ENCODE measurements at regions not wholly inside any gene's neighbourhood (a gene's known extent, or its start where the extent isn't known, plus 50 kb on each side); places are given as distances from the start of the nearest gene placed in this dataset.

- DNase-seq (ENCODE audit: low spot score), result no peak
Measured at GRCh38 chr2:29974086-29974485, 52.7 kb upstream of the ALK start.

- DNase-seq (ENCODE audit: low spot score), result no peak
Measured at GRCh38 chr2:29977284-29977683, 55.9 kb upstream of the ALK start.

GRCh38 chr2:29981402-29981801 is 60.0 kb upstream of the ALK start:
- DNase-seq (ENCODE audit: low spot score), result no peak

DNA sequence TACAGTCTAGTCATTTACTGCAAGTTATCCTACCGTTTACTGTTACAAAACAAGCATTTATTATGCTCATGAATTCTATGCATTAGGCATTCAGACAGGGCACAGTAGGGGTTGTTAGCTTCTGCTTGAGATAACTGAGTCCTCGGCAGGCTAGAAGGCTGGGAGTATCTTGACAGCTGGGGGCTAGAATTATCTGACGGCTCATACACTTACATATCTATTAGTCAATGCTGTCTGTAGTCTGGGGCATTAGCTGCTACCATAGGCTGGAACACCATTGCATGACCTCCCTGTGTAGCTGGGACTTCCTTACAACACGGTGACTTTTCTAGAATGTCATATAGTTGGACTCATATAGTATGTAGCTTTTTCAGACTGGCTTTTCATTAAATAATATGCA is 61.9 kb upstream of the ALK start:
- no peak for DNase-seq (ENCODE audit: low spot score)

DNA sequence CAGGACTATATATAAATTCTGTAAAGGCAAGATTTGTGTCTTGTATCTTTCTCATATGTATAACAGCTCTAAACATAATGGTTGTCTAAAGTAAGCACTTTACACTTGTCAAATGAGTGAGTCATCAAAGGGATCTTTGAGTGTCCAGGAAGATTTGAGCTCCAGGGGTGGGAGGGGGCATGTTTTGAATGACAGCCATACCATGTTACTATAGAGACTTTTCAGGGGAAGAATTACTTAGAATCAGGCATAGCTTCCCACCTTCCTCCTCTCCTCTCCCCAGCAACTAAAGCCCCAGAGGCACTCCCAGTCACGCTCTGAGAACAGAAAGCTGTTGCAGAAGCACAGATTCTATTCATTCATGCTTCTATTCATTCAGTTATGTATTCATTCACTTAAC is 65.8 kb upstream of the ALK start:
- no peak for DNase-seq (ENCODE audit: low spot score)

DNA sequence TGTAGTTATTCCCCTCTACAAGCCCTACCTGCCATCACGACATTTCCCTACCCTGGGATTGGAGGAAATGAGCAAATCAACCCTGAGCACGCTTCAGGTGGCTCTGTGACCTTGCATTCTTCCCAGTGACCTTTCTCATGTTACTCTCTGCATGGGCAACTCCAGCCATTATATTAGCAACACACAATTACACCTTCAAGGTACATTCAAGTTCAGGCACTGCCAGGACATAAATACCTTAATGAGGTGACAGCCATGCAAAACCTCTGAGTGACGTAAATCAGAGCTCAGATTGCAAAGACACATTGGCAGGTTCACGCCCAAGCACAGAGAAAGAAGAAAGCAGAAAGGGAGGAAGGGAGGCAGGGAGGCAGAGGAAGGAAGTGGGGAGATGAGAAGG is 68.7 kb upstream of the ALK start:
- DNase-seq (ENCODE audit: low spot score), result no peak

- no peak for DNase-seq (ENCODE audit: low spot score)
Measured at GRCh38 chr2:29991086-29991485, 69.7 kb upstream of the ALK start.

DNA sequence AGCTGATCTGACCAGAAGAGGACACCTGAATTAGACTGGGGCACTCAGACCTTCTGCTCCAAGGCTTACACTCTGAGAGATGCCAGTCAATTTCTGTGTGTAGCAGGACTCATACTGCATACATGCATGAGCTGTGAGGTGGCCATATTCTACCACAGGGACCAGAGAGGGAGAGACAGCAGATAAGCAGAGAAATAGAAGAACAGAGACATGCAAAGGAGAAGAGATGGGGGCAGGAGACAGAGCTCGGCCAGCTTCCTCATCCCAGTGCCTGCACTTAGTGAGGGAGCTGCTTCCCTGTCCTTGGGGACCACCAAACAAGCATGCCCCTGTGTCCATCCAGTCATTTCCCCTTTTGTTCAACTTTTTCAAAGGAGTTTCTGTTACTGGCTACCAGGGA is 73.9 kb upstream of the ALK start:
- DNase-seq (ENCODE audit: low spot score), result no peak

DNA sequence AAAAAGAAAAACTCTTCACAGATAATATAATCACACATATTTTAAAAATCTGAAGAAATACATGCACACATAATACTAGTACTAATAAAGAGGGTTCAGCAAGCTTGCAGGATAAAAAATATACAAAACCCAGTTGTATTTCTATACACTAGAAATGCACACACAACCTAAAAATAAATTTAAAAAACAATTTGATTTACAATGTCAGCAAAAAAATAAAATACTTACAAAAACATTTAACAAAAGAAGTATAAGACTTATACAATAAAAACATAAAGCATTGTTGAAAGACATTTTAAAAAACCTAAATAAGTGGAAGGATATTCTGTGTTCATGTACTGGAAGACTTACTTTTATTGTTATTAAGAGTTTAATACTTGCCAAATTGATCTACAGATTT is 81.7 kb upstream of the ALK start:
- DNase-seq (ENCODE audit: low spot score), result no peak

DNA sequence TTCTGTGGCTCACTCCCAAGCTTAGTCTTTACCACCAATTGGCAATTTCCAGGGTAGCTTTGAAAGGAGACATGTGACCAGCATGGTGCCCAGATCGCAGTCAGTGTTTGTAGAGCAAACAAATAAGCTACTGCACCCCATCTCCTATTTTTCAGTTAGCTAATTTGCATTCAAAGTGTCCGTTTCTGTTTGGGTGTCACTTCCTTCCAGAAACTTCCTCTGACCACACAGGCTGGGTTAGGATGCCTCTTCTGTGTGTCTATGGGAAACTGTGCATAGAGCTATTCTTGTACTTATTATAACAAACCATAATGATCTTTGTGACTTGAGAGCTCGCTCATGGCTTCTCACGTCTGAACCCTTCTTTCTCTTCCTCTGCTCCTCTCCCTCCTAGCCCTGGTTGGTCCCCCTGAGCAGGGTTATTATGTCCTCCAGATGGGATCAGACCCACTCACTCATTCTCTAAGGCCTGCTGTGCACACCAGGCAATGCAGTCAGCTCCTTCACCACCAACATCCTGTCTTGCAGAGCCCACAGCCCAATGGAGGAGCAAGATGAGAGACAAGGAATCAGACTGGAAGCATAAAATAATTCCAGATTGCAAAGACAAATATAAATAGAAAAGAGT is 101.2 kb upstream of the ALK start:
- DNase-seq (ENCODE audit: low spot score), result no peak

- DNase-seq (ENCODE audit: low spot score), result no peak
Measured at GRCh38 chr2:30024281-30024680, 102.9 kb upstream of the ALK start.

DNA sequence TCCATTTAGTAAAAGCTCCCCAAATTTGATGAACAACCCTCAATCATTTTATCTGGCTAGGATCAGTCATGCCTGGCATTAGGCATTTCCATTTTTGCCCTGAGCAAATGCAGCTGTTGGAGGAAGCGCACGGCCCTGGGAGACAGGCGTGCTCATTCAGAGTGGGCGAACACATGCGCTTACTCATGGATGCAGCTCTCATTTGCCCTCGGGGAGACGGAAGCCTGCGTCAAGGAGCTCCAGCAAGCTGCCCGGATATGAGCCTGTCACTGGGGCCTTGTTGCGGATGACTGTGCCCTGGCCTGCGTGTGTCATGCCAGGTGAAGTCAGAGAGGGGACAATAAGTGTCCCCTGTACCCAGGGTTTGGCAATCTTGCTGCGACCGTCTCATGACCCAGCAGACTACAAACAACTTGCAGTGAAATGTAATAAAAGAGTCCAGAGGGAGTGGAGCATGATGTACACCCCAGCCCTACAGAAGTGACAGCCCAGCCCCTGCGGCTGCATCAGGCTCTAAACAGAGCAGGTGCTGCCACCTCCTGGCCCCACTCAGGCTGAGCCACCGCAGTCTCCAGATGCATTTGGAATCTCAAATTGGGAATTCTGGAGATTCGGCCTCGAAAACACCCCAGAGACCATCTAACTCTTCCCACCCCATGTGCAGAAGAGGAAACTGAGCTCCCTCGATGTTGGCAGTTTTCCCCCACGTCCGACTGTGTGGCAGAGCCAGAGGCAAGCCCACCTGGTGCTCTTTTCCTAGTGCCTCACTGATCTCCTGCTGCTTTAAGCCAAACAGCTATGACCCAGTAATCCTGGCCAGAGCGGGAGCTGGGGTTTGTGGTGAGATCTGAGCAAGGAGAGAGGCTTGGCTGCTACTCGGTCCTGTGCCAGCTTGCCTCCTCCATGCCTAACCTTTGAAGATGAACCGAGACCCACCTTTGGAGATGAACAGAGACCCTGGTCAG is 105.0 kb upstream of the ALK start:
- DNase-seq (ENCODE audit: low spot score), result no peak

DNA sequence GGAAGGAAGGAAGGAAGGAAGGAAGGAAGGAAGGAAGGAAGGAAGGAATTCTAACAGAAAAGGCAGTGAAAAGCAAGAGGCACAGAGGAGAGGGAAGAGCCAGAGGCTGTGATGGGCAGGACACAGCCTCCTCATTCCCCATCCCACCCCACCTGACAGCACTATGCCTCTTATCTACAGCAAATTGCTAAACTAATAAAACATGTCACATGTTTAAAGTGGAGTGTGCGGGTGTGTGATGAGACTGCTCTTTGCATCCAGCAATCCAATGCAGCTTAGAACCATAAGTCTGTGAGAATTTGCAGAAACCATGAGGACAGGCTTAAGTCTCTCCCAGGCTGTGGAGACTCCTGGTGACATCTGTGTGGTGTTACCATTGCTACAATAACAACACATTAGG is 108.4 kb upstream of the ALK start:
- DNase-seq (ENCODE audit: low spot score), result no peak

- DNase-seq (ENCODE audit: low spot score), result no peak
Measured at GRCh38 chr2:30030361-30030760, 109.0 kb upstream of the ALK start.

DNA sequence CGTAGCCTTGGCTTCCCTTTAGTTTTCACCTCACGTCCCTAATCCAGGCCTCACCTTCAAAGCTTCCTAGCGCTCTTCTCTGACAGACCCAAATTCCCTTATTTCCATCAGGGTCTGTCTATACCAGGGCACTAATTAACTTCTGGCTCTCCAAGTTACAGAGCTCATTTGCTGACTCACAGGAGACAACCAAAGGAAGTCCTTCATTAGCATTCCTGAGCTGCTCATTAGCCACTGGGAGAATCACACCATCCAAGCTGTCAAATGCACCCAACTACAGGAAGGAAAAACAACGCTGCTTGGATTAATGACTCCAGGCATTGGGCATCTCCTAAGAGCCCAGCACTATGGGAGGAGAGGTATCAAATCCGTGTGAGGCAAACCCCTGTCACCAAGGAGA is 109.8 kb upstream of the ALK start:
- no peak for DNase-seq (ENCODE audit: low spot score)

DNA sequence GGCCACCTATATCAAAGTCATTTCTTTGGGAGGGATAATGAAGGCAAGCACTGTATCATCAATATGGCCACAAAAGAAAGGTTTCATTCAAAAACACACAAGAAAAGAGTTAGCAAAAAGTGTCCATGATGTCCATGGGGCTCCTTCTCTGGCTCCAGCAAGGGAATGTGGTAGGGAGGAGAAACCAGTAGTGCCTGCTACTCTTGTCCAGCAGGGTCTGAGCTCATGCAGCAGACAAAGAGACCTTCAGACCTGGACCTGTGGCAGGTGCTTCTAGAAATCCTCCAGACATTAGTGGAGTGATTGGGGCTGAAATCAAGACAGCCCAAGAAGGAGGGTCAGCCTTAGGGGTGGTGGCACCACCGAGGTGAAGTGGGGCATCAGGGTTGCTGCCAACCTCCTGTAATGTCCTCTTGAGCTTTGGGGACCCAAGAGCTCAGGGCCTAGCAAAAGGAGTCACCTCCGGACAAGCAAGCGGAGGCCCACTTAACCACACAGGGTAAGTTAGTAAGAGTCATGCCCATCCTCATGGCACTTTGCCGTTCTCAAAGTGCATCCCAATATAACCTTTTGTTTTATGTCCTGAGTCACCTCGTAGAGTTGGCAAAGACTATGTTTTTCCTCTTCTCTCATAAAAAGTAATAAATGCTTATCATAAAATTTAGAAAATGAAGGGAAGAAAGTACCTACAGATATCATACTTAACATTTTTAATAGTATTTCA is 112.6 kb upstream of the YPEL5 start:
- no peak for DNase-seq (ENCODE audit: low spot score)

DNA sequence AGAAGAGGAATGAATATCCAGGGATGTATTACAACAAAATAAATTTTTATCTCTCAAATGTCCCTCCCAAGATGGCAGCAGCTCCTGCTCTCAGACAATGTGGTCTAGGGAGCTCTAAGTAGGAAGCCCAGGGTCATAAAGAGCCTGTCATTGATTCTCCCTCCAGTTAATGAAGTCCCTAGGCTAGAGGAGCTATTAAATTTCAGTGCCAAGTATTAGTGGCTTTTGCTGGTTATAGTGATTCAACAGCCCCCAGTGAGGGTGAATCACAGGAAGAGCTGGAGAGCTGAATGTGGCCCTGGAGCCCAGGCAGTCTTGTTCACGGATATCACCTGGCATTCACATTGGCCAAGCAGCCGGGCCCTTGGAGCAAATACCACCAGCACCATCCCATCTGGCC is 109.8 kb upstream of the YPEL5 start:
- DNase-seq (ENCODE audit: low spot score), result no peak

- DNase-seq (ENCODE audit: low spot score), result no peak
Measured at GRCh38 chr2:30038419-30038818, 108.4 kb upstream of the YPEL5 start.

DNA sequence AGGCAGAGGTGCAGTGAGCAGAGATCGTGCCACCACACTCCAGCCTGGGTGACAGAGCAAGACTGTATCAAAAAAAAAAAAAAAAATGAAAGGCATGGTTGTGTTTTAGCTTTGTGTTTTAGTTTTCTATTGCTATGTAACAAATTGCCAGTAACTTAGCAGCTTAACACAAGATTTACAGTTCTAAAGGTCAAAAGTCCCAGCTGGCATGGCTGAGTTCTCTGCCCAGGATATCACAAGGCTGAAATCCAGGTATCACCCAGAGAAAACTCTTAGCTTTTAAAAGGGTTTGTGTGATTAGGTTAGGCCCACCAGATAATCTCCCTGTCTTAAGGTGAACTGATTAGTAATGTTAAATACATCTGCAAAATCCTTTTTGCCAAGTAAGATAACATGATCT is 107.7 kb upstream of the YPEL5 start:
- no peak for DNase-seq (ENCODE audit: low spot score)

DNA sequence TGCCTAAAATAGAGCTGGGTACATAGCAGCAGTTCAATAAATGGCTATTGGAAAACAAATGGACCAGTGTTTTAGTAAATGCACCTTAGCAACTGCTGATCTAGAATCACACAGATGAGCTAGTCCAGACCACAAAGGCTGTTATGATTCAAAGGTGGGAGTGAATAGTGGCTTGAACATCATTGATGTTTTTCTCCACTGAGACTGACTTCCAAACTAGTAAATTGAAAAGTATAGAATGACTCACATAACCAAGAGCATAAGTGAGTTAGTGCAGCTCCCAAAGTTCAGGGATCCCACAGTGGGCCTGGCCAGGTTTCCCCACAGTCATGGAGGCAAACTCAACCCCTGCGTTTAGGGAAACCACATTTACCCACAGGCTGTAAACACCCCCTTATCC is 106.7 kb upstream of the YPEL5 start:
- DNase-seq (ENCODE audit: low spot score), result no peak

DNA sequence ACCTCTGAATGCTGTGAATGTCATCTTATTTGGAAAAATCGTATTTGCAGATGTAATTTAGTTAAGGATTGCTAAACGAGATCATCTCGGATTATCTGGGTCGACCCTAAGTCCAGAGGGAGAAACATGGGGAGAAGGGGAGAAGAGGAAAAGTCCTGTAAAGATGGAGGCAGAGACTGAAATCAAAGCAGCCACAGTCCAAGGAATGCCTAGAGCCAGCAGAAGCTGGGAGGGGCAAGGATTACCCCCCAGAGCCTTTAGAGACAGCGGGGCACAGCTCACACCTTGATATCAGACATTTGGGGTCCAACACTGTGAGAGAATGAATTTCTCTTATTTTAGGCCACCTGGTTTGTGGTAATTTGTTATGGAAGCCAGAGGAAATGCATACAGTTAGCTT is 104.9 kb upstream of the YPEL5 start:
- DNase-seq (ENCODE audit: low spot score), result no peak

GRCh38 chr2:30046396-30046795 is 100.4 kb upstream of the YPEL5 start:
- DNase-seq (ENCODE audit: low spot score), result no peak

GRCh38 chr2:30046979-30047378 is 99.8 kb upstream of the YPEL5 start:
- DNase-seq (ENCODE audit: low spot score), result no peak
